ENCODE measurements at regions not wholly inside any gene's neighbourhood (a gene's known extent, or its start where the extent isn't known, plus 50 kb on each side); places are given as distances from the start of the nearest gene placed in this dataset.

GRCh38 chr2:18498531-18498930, 61.9 kb downstream of the RDH14 start:
- TF ChIP-seq, protein P1, sequence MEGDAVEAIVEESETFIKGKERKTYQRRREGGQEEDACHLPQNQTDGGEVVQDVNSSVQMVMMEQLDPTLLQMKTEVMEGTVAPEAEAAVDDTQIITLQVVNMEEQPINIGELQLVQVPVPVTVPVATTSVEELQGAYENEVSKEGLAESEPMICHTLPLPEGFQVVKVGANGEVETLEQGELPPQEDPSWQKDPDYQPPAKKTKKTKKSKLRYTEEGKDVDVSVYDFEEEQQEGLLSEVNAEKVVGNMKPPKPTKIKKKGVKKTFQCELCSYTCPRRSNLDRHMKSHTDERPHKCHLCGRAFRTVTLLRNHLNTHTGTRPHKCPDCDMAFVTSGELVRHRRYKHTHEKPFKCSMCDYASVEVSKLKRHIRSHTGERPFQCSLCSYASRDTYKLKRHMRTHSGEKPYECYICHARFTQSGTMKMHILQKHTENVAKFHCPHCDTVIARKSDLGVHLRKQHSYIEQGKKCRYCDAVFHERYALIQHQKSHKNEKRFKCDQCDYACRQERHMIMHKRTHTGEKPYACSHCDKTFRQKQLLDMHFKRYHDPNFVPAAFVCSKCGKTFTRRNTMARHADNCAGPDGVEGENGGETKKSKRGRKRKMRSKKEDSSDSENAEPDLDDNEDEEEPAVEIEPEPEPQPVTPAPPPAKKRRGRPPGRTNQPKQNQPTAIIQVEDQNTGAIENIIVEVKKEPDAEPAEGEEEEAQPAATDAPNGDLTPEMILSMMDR (IDR thresholded peaks at IDR 0.05): no peak
- H3K4me3 ChIP-seq: no peak overlapping the region
- no peak for DNase-seq
- intact Hi-C loops (cut with DNase I): no loop called here
- no peaks in the 10 kb centered on the region for H3K27me3 ChIP-seq
- H3K4me1 ChIP-seq: no peaks in the 10 kb centered on the region
- H3K27ac ChIP-seq: no peak overlapping the region
- no peak overlapping the region for H3K9ac ChIP-seq (ENCODE audit: low read depth in 2 of 2, low read length in 2 of 2)
- no peaks in the 10 kb centered on the region for H3K9me3 ChIP-seq
- H3K36me3 ChIP-seq: no peaks in the 10 kb centered on the region

DNA sequence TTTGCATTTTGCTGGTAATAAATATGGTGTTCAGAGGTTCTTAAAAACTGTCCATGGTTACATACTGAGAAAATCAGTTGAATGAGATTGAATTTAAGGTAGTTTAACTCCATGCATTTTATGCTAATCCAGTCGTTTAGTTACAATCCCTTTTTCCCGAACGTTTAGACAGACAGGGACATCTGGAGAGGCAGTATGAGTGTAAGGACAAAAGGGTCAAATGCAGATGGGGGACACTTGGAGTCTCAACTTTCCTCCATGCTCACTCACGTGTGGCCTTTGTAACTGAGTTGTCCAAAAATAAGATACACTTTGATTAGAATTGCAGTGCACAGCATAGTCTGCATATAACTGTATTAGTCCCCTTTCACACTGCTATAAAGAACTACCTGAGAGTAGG, 63.9 kb downstream of the RDH14 start:
- DNase-seq: no peak
- intact Hi-C loops (cut with DNase I): no loop called here
- no peaks in the 10 kb centered on the region for H3K27me3 ChIP-seq
- H3K36me3 ChIP-seq: no peaks in the 10 kb centered on the region
- H3K9me3 ChIP-seq: no peaks in the 10 kb centered on the region
- no peak overlapping the region for H3K4me3 ChIP-seq
- H3K9ac ChIP-seq (ENCODE audit: low read depth in 2 of 2, low read length in 2 of 2): no peak overlapping the region
- TF ChIP-seq, protein P1 (IDR thresholded peaks at IDR 0.05): no peak
- H3K27ac ChIP-seq: no peak overlapping the region
- H3K4me1 ChIP-seq: no peaks in the 10 kb centered on the region

DNA sequence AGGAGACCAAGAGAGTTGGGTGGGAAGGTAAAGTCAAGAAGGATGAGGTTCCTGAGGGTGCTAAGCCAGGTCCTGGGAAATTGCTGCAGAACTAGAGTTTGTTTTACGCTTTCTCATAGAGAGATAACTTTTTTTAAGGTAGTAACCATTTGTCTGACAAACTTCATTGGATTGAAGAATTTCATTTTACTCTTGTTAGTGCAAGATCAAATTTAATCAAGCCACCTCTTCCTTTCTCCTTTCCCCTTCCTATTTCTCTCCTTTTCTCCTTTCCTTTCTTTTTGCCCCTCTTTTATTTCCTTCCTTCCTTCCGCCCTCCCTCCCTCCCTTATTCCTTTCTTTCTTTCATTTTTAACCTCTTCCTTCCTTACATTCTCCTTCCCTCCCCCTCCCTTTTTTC, 65.4 kb downstream of the RDH14 start:
- Histone ChIP-seq H3K9me3 (no peaks in the 10 kb centered on the region), H3K36me3 (no peaks in the 10 kb centered on the region), H3K27ac (no peak overlapping the region), H3K9ac (ENCODE audit: low read depth in 2 of 2, low read length in 2 of 2) (no peak overlapping the region), H3K4me1 (no peaks in the 10 kb centered on the region), H3K27me3 (no peaks in the 10 kb centered on the region), H3K4me3 (no peak overlapping the region)
- no peak for DNase-seq
- intact Hi-C loops (cut with DNase I): no loop called here
- TF ChIP-seq, protein P1 (IDR thresholded peaks at IDR 0.05): no peak

DNA sequence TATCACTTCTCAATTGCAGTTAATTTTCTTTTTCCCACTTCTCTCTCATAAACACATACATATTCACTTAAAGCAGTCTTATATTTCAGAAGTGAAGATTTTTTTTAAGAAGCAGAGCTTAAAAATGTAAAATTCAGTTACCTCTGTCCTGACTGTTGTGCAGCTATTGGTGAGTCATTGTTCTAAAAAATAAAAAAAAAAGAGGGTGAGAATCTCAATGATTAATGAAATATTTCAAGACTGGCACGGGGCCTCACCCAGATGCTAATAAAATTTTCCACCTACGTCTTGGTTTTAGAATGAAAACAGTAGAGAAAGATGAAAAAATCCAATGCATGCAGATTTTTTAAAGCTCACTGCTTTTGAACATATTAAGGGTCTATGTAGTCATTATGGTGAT, 67.7 kb downstream of the RDH14 start:
- no peaks in the 10 kb centered on the region for H3K36me3 ChIP-seq
- no peak for DNase-seq
- H3K9ac ChIP-seq (ENCODE audit: low read depth in 2 of 2, low read length in 2 of 2): no peak overlapping the region
- H3K9me3 ChIP-seq: no peaks in the 10 kb centered on the region
- H3K4me1 ChIP-seq: no peaks in the 10 kb centered on the region
- H3K27me3 ChIP-seq: no peaks in the 10 kb centered on the region
- intact Hi-C loops (cut with DNase I): no loop called here
- no peak overlapping the region for H3K27ac ChIP-seq
- no peak overlapping the region for H3K4me3 ChIP-seq
- TF ChIP-seq, protein P1 (IDR thresholded peaks at IDR 0.05): no peak

- Histone ChIP-seq H3K27me3 (no peaks in the 10 kb centered on the region), H3K36me3 (no peaks in the 10 kb centered on the region), H3K4me1 (no peaks in the 10 kb centered on the region), H3K9me3 (no peaks in the 10 kb centered on the region), H3K9ac (ENCODE audit: low read depth in 2 of 2, low read length in 2 of 2) (no peak overlapping the region), H3K27ac (no peak overlapping the region), H3K4me3 (no peak overlapping the region)
- no peak for DNase-seq
- TF ChIP-seq, protein P1 (IDR thresholded peaks at IDR 0.05): no peak
- intact Hi-C loops (cut with DNase I): no loop called here
Measured at GRCh38 chr2:18491577-18491976, 68.9 kb downstream of the RDH14 start.

GRCh38 chr2:18490901-18491300, 69.6 kb downstream of the RDH14 start:
- TF ChIP-seq, protein P1 (IDR thresholded peaks at IDR 0.05): no peak
- intact Hi-C loops (cut with DNase I): no loop called here
- no peak for DNase-seq
- H3K9ac ChIP-seq (ENCODE audit: low read depth in 2 of 2, low read length in 2 of 2): no peak overlapping the region
- no peaks in the 10 kb centered on the region for H3K27me3 ChIP-seq
- no peaks in the 10 kb centered on the region for H3K4me1 ChIP-seq
- H3K36me3 ChIP-seq: no peaks in the 10 kb centered on the region
- no peak overlapping the region for H3K27ac ChIP-seq
- no peak overlapping the region for H3K4me3 ChIP-seq
- H3K9me3 ChIP-seq: no peaks in the 10 kb centered on the region

Measured in colonic mucosa (tissue), 4 donors.